ENCODE measurements at regions not wholly inside any gene's neighbourhood (a gene's known extent, or its start where the extent isn't known, plus 50 kb on each side); places are given as distances from the start of the nearest gene placed in this dataset.

GRCh38 chr1:220962031-220962751 is 82.9 kb downstream of the HLX start:
- TF ChIP-seq POLR2AphosphoS5 (IDR thresholded peaks at IDR 0.05; ENCODE audit: low read length): no peak
- TF ChIP-seq MAX (IDR thresholded peaks at IDR 0.05; ENCODE audit: low read depth, low read length): no peak
